ENCODE measurements at regions not wholly inside any gene's neighbourhood (a gene's known extent, or its start where the extent isn't known, plus 50 kb on each side); places are given as distances from the start of the nearest gene placed in this dataset.

DNA sequence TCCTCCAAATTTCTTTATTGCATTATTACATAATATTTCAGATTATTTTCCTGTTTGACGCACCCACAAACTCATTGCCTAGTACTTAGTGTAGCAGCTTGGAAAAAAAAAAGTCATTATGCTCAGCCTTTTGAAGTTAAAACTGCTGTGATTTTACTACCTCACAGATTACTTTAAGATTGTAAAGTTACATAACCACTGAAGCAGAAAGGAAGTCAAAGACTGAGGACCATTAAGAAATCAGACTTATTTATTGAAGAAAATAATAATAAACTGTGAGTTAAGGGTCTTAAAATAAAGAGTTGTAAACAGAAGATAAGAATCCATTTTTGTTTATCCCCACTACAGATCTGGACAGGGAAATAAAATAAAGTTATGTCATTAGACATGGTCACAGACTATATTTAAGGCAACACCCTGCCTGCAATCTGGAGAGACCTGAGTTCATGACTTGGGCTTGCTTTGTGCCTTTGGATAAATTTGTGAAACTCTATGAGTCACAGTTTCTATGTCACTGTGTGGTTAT lies 212.1 kb upstream of the ROBO2 start:
- TF ChIP-seq POLR2AphosphoS5 (IDR thresholded peaks at IDR 0.05; ENCODE audit: low read depth, low read length) (no peak), POLR2A (IDR thresholded peaks at IDR 0.05; ENCODE audit: low read depth, low read length) (no peak), TAF1 (IDR thresholded peaks at IDR 0.05; ENCODE audit: borderline replicate concordance, low read depth, low read length) (no peak)

Measured in GM12892 (cell line).